GM23338 (cell line): ENCODE measurements at regions not wholly inside any gene's neighbourhood (a gene's known extent, or its start where the extent isn't known, plus 50 kb on each side); places are given as distances from the start of the nearest gene placed in this dataset.

Experiments used
- CREB1 ChIP-seq: fragments of 250-450 bp; sonication (Bioruptor Pico); IDR thresholded peaks from 2 replicates; pipeline ENCODE4 v1.5.0; 2020; ENCODE audit warnings: low read depth, mild to moderate bottlenecking, moderate library complexity
- EZH2 ChIP-seq: fragments of 200-600 bp; sonication (generic); IDR thresholded peaks from one replicate; pipeline ENCODE4 v1.8.0; 2017; ENCODE audit warnings: antibody characterized with exemption, mild to moderate bottlenecking, low read depth; ENCODE audit not compliant: unreplicated experiment
- EZH2phosphoT487 ChIP-seq: fragments of 200-600 bp; sonication (generic); IDR thresholded peaks from one replicate; pipeline ENCODE4 v1.8.1; 2018; ENCODE audit warnings: antibody characterized with exemption; ENCODE audit not compliant: unreplicated experiment
- JUNB ChIP-seq: IDR thresholded peaks from one replicate; pipeline ENCODE4 v1.6.1; 2016; ENCODE audit warnings: antibody characterized with exemption; ENCODE audit not compliant: unreplicated experiment
- NANOG ChIP-seq: IDR thresholded peaks from 2 replicates; pipeline ENCODE4 v1.6.1; 2016; ENCODE audit warnings: antibody characterized with exemption, borderline replicate concordance
- POLR2AphosphoS5 ChIP-seq: IDR thresholded peaks from 2 replicates; pipeline ENCODE4 v1.6.1; 2016; ENCODE audit warnings: antibody characterized with exemption, low read depth
- STAT1 ChIP-seq: IDR thresholded peaks from one replicate; pipeline ENCODE4 v1.6.1; 2016; ENCODE audit warnings: antibody characterized with exemption; ENCODE audit not compliant: unreplicated experiment
- ZNF114 ChIP-seq: fragments of 250-450 bp; sonication (Bioruptor Pico); IDR thresholded peaks from 2 replicates; pipeline ENCODE4 v1.5.0; 2020; ENCODE audit warnings: mild to moderate bottlenecking, moderate library complexity
- ZNF331 ChIP-seq: fragments of 250-450 bp; sonication (Bioruptor Pico); IDR thresholded peaks from 2 replicates; pipeline ENCODE4 v1.5.0; 2020; ENCODE audit warnings: low read depth, mild to moderate bottlenecking, moderate library complexity
- TF ChIP-seq, protein P1 (sequence below), 2 experiments: fragments of 200-600 bp in 1 of 2; sonication (generic) in 1 of 2; conservative IDR thresholded peaks; 2 replicates each; pipeline versions ENCODE4 v1.5.1 to v1.6.1; 2016 to 2017; ENCODE audit warnings: antibody characterized with exemption in 2 of 2, low read depth in 2 of 2, mild to moderate bottlenecking in 2 of 2, moderate library complexity in 1 of 2
- TF ChIP-seq, protein P2 (sequence below): IDR thresholded peaks from 2 replicates; pipeline ENCODE4 v1.6.1; 2016; ENCODE audit warnings: antibody characterized with exemption
- TF ChIP-seq, protein P3 (sequence below): IDR thresholded peaks from one replicate; pipeline ENCODE4 v1.6.1; 2018; ENCODE audit warnings: antibody characterized with exemption; ENCODE audit not compliant: unreplicated experiment

DNA sequence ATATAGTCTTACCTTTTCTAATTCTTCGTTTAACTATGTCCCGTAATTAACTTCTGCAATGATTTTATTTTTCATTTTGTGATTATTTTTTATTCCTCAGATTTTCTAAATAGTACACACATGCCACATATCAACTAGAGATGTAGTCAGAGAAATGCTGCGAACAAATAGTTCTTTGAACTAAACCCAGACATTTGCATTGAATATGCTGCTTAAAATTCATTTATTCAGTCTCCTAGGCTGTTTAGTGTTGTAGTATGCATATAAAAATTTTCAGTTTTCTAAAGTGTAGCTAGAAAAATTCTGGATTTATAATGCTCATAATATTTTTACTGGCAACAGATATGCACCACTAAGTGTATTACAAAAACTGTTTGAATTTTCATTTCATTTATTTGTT lies 68.9 kb upstream of the SLC38A11 start:
- TF ChIP-seq, protein P1, sequence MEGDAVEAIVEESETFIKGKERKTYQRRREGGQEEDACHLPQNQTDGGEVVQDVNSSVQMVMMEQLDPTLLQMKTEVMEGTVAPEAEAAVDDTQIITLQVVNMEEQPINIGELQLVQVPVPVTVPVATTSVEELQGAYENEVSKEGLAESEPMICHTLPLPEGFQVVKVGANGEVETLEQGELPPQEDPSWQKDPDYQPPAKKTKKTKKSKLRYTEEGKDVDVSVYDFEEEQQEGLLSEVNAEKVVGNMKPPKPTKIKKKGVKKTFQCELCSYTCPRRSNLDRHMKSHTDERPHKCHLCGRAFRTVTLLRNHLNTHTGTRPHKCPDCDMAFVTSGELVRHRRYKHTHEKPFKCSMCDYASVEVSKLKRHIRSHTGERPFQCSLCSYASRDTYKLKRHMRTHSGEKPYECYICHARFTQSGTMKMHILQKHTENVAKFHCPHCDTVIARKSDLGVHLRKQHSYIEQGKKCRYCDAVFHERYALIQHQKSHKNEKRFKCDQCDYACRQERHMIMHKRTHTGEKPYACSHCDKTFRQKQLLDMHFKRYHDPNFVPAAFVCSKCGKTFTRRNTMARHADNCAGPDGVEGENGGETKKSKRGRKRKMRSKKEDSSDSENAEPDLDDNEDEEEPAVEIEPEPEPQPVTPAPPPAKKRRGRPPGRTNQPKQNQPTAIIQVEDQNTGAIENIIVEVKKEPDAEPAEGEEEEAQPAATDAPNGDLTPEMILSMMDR (conservative IDR thresholded peaks at IDR 0.05; ENCODE audit: low read depth in 2 of 2): no peak
- TF ChIP-seq POLR2AphosphoS5 (no peak), NANOG (no peak), EZH2 (no peak), CREB1 (CRISPR knock-in tag) (no peak), EZH2phosphoT487 (no peak), JUNB (no peak), ZNF331 (CRISPR knock-in tag) (no peak), ZNF114 (no peak), STAT1 (no peak)
- TF ChIP-seq, protein P2, sequence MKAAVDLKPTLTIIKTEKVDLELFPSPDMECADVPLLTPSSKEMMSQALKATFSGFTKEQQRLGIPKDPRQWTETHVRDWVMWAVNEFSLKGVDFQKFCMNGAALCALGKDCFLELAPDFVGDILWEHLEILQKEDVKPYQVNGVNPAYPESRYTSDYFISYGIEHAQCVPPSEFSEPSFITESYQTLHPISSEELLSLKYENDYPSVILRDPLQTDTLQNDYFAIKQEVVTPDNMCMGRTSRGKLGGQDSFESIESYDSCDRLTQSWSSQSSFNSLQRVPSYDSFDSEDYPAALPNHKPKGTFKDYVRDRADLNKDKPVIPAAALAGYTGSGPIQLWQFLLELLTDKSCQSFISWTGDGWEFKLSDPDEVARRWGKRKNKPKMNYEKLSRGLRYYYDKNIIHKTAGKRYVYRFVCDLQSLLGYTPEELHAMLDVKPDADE: no peak
- TF ChIP-seq, protein P3, sequence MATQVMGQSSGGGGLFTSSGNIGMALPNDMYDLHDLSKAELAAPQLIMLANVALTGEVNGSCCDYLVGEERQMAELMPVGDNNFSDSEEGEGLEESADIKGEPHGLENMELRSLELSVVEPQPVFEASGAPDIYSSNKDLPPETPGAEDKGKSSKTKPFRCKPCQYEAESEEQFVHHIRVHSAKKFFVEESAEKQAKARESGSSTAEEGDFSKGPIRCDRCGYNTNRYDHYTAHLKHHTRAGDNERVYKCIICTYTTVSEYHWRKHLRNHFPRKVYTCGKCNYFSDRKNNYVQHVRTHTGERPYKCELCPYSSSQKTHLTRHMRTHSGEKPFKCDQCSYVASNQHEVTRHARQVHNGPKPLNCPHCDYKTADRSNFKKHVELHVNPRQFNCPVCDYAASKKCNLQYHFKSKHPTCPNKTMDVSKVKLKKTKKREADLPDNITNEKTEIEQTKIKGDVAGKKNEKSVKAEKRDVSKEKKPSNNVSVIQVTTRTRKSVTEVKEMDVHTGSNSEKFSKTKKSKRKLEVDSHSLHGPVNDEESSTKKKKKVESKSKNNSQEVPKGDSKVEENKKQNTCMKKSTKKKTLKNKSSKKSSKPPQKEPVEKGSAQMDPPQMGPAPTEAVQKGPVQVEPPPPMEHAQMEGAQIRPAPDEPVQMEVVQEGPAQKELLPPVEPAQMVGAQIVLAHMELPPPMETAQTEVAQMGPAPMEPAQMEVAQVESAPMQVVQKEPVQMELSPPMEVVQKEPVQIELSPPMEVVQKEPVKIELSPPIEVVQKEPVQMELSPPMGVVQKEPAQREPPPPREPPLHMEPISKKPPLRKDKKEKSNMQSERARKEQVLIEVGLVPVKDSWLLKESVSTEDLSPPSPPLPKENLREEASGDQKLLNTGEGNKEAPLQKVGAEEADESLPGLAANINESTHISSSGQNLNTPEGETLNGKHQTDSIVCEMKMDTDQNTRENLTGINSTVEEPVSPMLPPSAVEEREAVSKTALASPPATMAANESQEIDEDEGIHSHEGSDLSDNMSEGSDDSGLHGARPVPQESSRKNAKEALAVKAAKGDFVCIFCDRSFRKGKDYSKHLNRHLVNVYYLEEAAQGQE: no peak
